Endothelial cell of umbilical vein (primary cell): ENCODE measurements at regions not wholly inside any gene's neighbourhood (a gene's known extent, or its start where the extent isn't known, plus 50 kb on each side); places are given as distances from the start of the nearest gene placed in this dataset.

ENCODE experiments used
- BruUV-seq: library from RNA; stranded (reverse); fragments of 400-500 nt; replicated peaks from 2 replicates; lab custom pipeline; 2021; lab: Mats Ljungman, UMichigan
- CTCF ChIA-PET: fragments of 300-600, 350-600 bp; sonication (Branson Sonifier 250); formaldehyde crosslinking; loops from one replicate; lab custom pipeline; 2021; ENCODE audit warnings: antibody characterized with exemption, inconsistent platforms; lab: Charles Lee
- POLR2A ChIA-PET: fragments of 300-600, 350-600 bp; sonication (Branson Sonifier 250); formaldehyde crosslinking; loops from one replicate; lab custom pipeline; 2021; ENCODE audit warnings: antibody characterized with exemption, inconsistent platforms; lab: Charles Lee
- DNase-seq: peaks from one replicate; pipeline ENCODE4 v3.0.0-alpha.2; 2011; ENCODE audit warnings: low read depth, low spot score
- FAIRE-seq: peaks from 2 replicates; lab custom pipeline; 2011; peaks lifted over from hg19 to GRCh38; lab: Jason Lieb, UNC
- H2AFZ ChIP-seq: 2 replicates; pipeline ENCODE4 v1.6.0; 2012; ENCODE audit warnings: low read depth, low read length, control low read depth, inconsistent platforms
- H3K27ac ChIP-seq: 2 replicates; pipeline ENCODE4 v1.5.1; 2011; ENCODE audit warnings: low read depth, mild to moderate bottlenecking, control low read depth, low read length, moderate library complexity; ENCODE audit not compliant: insufficient read depth
- H3K27me3 ChIP-seq, 2 experiments: 2 replicates each; pipeline versions ENCODE4 v1.6.0 to v1.6.1; 2011; ENCODE audit warnings: low read length in 2 of 2, mixed read lengths in 1 of 2; ENCODE audit not compliant: control insufficient read depth in 2 of 2, insufficient read depth in 2 of 2
- H3K36me3 ChIP-seq, 2 experiments: 2 replicates in 1 of 2; 3 replicates in 1 of 2; pipeline ENCODE4 v1.5.1; 2011; ENCODE audit warnings: low read length in 2 of 2, mild to moderate bottlenecking in 1 of 2, moderate library complexity in 1 of 2; ENCODE audit not compliant: control insufficient read depth in 2 of 2, insufficient read depth in 2 of 2; ENCODE audit errors: extremely low read depth in 1 of 2
- H3K4me1 ChIP-seq: 3 replicates; pipeline ENCODE4 v1.5.1; 2011; ENCODE audit warnings: mild to moderate bottlenecking, low read length; ENCODE audit not compliant: control insufficient read depth, insufficient read depth; ENCODE audit errors: extremely low read depth
- H3K4me2 ChIP-seq: 2 replicates; pipeline ENCODE4 v1.6.1; 2011; ENCODE audit warnings: low read length, control low read depth, mixed read lengths; ENCODE audit not compliant: insufficient read depth
- H3K4me3 ChIP-seq, 3 experiments: fragments of 200-600 bp in 1 of 3; sonication (generic), shearing (Covaris generic) in 1 of 3; replicated peaks in 1 of 3; 2 replicates each; pipeline ENCODE4 v1.5.1; 2011 to 2016; ENCODE audit warnings: control low read depth in 3 of 3, low read length in 3 of 3, mild to moderate bottlenecking in 2 of 3, inconsistent platforms in 1 of 3, low read depth in 1 of 3, moderate library complexity in 1 of 3; ENCODE audit not compliant: insufficient read depth in 1 of 3
- H3K79me2 ChIP-seq: 2 replicates; pipeline ENCODE4 v1.6.0; 2012; ENCODE audit warnings: low read length, inconsistent platforms; ENCODE audit not compliant: control insufficient read depth, insufficient read depth
- H3K9ac ChIP-seq: replicated peaks from 2 replicates; pipeline ENCODE3; 2011; ENCODE audit warnings: low read length, control low read depth; ENCODE audit not compliant: insufficient read depth; ENCODE audit errors: extremely low read depth
- H3K9me1 ChIP-seq: replicated peaks from 3 replicates; pipeline ENCODE4 v1.6.0; 2011; ENCODE audit warnings: mild to moderate bottlenecking, low read length; ENCODE audit not compliant: control insufficient read depth, insufficient read depth; ENCODE audit errors: extremely low read depth
- H3K9me3 ChIP-seq: replicated peaks from 2 replicates; pipeline ENCODE4 v1.5.1; 2012; ENCODE audit warnings: low read length, inconsistent platforms; ENCODE audit not compliant: control insufficient read depth, insufficient read depth
- H4K20me1 ChIP-seq: replicated peaks from 2 replicates; pipeline ENCODE3; 2011; ENCODE audit warnings: mild to moderate bottlenecking, low read length; ENCODE audit not compliant: control insufficient read depth, insufficient read depth; ENCODE audit errors: extremely low read depth
- EZH2 ChIP-seq: IDR thresholded peaks from 2 replicates; pipeline ENCODE4 v1.6.1; 2012; ENCODE audit warnings: borderline replicate concordance, low read depth, mild to moderate bottlenecking, moderate library complexity, low read length, inconsistent platforms; ENCODE audit not compliant: severe bottlenecking
- FOS ChIP-seq: IDR thresholded peaks from 2 replicates; pipeline ENCODE4 v1.6.1; 2011; ENCODE audit warnings: mild to moderate bottlenecking, low read length, moderate library complexity, borderline replicate concordance; ENCODE audit not compliant: insufficient read depth
- GATA2 ChIP-seq: IDR thresholded peaks from 2 replicates; pipeline ENCODE4 v1.7.0; 2011; ENCODE audit warnings: low read depth, mild to moderate bottlenecking, moderate library complexity, mixed read lengths, low read length; ENCODE audit not compliant: insufficient read length, insufficient read depth
- JUN ChIP-seq: IDR thresholded peaks from 2 replicates; pipeline ENCODE4 v1.6.1; 2011; ENCODE audit warnings: borderline replicate concordance, low read depth; ENCODE audit not compliant: insufficient read length, insufficient read depth
- MAX ChIP-seq: IDR thresholded peaks from 2 replicates; pipeline ENCODE4 v1.6.1; 2011; ENCODE audit not compliant: insufficient read depth, insufficient read length
- MYC ChIP-seq: IDR thresholded peaks from one replicate; pipeline ENCODE4 v1.6.1; 2011; ENCODE audit warnings: mild to moderate bottlenecking, low read depth, low read length
- POLR2A ChIP-seq: IDR thresholded peaks from 2 replicates; pipeline ENCODE4 v1.6.1; 2012; ENCODE audit warnings: low read depth, mild to moderate bottlenecking, control low read depth, low read length
- POLR2AphosphoS5 ChIP-seq: IDR thresholded peaks from 2 replicates; pipeline ENCODE4 v1.6.1; 2012; ENCODE audit warnings: low read depth, mild to moderate bottlenecking, control low read depth, low read length, moderate library complexity; ENCODE audit not compliant: insufficient read depth
- dilution Hi-C: fragments of 300-500 bp; cut with MboI; formaldehyde crosslinking; loops from one replicate; pipeline ENCODE4 v1.15.0; 2019; ENCODE audit warnings: low sequenced_read_pairs; ENCODE audit not compliant: extremely low pct_ligation_motif_present
- intact Hi-C: fragments of 100-400 bp; cut with micrococcal nuclease; formaldehyde crosslinking; loops from one replicate; pipeline ENCODE4 v1.10.0; 2022
- TF ChIP-seq, protein P1 (sequence below), 2 donors: IDR thresholded peaks; 1 replicate in 1 of 2; 2 replicates in 1 of 2; pipeline ENCODE4 v1.5.1; 2011; ENCODE audit warnings: low read length in 2 of 2, mild to moderate bottlenecking in 2 of 2, moderate library complexity in 2 of 2, control low read depth in 1 of 2, inconsistent platforms in 1 of 2, low read depth in 1 of 2; ENCODE audit not compliant: insufficient read depth in 1 of 2; ENCODE audit errors: extremely low read depth in 1 of 2

GRCh38 chr18:72419914-72420313 lies 124.2 kb downstream of the CBLN2 start:
- Histone ChIP-seq H4K20me1 (no peaks in the 10 kb centered on the region), H3K9ac (no peak overlapping the region), H3K79me2 (no peaks in the 10 kb centered on the region), H3K27me3 (no peaks in the 10 kb centered on the region), H3K36me3 (no peaks in the 10 kb centered on the region), H2AFZ (no peak overlapping the region), H3K9me1 (no peaks in the 10 kb centered on the region), H3K9me3 (no peaks in the 10 kb centered on the region), H3K4me3 (no peak overlapping the region), H3K4me1 (no peaks in the 10 kb centered on the region), H3K4me2 (no peak overlapping the region), H3K27ac (no peak overlapping the region)
- TF ChIP-seq EZH2 (no peak), FOS (no peak), GATA2 (no peak), POLR2AphosphoS5 (no peak), POLR2A (no peak), JUN (no peak), MAX (no peak), MYC (no peak)
- TF ChIP-seq, protein P1, sequence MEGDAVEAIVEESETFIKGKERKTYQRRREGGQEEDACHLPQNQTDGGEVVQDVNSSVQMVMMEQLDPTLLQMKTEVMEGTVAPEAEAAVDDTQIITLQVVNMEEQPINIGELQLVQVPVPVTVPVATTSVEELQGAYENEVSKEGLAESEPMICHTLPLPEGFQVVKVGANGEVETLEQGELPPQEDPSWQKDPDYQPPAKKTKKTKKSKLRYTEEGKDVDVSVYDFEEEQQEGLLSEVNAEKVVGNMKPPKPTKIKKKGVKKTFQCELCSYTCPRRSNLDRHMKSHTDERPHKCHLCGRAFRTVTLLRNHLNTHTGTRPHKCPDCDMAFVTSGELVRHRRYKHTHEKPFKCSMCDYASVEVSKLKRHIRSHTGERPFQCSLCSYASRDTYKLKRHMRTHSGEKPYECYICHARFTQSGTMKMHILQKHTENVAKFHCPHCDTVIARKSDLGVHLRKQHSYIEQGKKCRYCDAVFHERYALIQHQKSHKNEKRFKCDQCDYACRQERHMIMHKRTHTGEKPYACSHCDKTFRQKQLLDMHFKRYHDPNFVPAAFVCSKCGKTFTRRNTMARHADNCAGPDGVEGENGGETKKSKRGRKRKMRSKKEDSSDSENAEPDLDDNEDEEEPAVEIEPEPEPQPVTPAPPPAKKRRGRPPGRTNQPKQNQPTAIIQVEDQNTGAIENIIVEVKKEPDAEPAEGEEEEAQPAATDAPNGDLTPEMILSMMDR (IDR thresholded peaks at IDR 0.05; ENCODE audit: extremely low read depth in 1 of 2, insufficient read depth in 1 of 2, low read depth in 1 of 2, low read length in 2 of 2): no peak
- BruUV-seq: no TSS peak
- ChIA-PET CTCF (no interaction called here), POLR2A (no interaction called here)
- dilution Hi-C loops (no loop called here), intact Hi-C loops (no loop called here)
- no peak for FAIRE-seq
- DNase-seq: no peak
